GM21737 (cell line): ENCODE measurements at regions not wholly inside any gene's neighbourhood (a gene's known extent, or its start where the extent isn't known, plus 50 kb on each side); places are given as distances from the start of the nearest gene placed in this dataset.
"Not testable (repeated sequence)": the region's sequence is repeated elsewhere in the genome, so short reads cannot be mapped to it uniquely, and the experiment has no call there.

Source experiments
- ATAC-seq: cut with Tn5 transposase; IDR thresholded peaks from one replicate; pipeline ENCODE4 v1.9.1; 2021; ENCODE audit warnings: mild to moderate bottlenecking, moderate library complexity; ENCODE audit not compliant: unreplicated experiment

GRCh38 chr16:75919664-75920063 lies 193.4 kb upstream of the CPHXL start:
- no peak for ATAC-seq

- no peak for ATAC-seq
These were observed 195.0 kb upstream of the CPHXL start for GRCh38 chr16:75921281-75921680.

- no peak for ATAC-seq
These were observed 196.0 kb upstream of the CPHXL start for GRCh38 chr16:75922250-75922649.

GRCh38 chr16:75924397-75924796 lies 198.1 kb upstream of the CPHXL start:
- no peak for ATAC-seq

GRCh38 chr16:75927810-75928209 lies 201.5 kb upstream of the CPHXL start:
- ATAC-seq: no peak

GRCh38 chr16:75928295-75928694 lies 202.0 kb upstream of the CPHXL start:
- no peak for ATAC-seq

GRCh38 chr16:75929046-75929445 lies 202.8 kb upstream of the CPHXL start:
- no peak for ATAC-seq

GRCh38 chr16:75931043-75931442 lies 204.8 kb upstream of the CPHXL start:
- ATAC-seq: no peak

- no peak for ATAC-seq
These were observed 205.7 kb upstream of the CPHXL start for GRCh38 chr16:75931970-75932369.

GRCh38 chr16:75938818-75939217 lies 212.5 kb upstream of the CPHXL start:
- no peak for ATAC-seq

GRCh38 chr16:75942351-75942750 lies 216.1 kb upstream of the CPHXL start:
- ATAC-seq: no peak

GRCh38 chr16:75942936-75943335 lies 216.6 kb upstream of the CPHXL start:
- ATAC-seq: no peak

GRCh38 chr16:75943705-75944514 lies 217.6 kb upstream of the CPHXL start:
- ATAC-seq: no peak

GRCh38 chr16:75945916-75946457 lies 219.7 kb upstream of the CPHXL start:
- no peak for ATAC-seq

GRCh38 chr16:75947626-75948239 lies 221.4 kb upstream of the CPHXL start:
- ATAC-seq: no peak

- no peak for ATAC-seq
These were observed 222.2 kb upstream of the CPHXL start for GRCh38 chr16:75948441-75948840.

GRCh38 chr16:75948886-75949285 lies 222.6 kb upstream of the CPHXL start:
- ATAC-seq: no peak

- no peak for ATAC-seq
These were observed 225.8 kb upstream of the CPHXL start for GRCh38 chr16:75952124-75952523.

- no peak for ATAC-seq
These were observed 231.6 kb upstream of the CPHXL start for GRCh38 chr16:75957870-75958269.

- no peak for ATAC-seq
These were observed 239.4 kb upstream of the CPHXL start for GRCh38 chr16:75965504-75966374.

- ATAC-seq: not testable (repeated sequence)
These were observed 242.8 kb upstream of the CPHXL start for GRCh38 chr16:75969120-75969519.
